ENCODE measurements at regions not wholly inside any gene's neighbourhood (a gene's known extent, or its start where the extent isn't known, plus 50 kb on each side); places are given as distances from the start of the nearest gene placed in this dataset.
"Not testable (repeated sequence)": the region's sequence is repeated elsewhere in the genome, so short reads cannot be mapped to it uniquely, and the experiment has no call there.

DNA sequence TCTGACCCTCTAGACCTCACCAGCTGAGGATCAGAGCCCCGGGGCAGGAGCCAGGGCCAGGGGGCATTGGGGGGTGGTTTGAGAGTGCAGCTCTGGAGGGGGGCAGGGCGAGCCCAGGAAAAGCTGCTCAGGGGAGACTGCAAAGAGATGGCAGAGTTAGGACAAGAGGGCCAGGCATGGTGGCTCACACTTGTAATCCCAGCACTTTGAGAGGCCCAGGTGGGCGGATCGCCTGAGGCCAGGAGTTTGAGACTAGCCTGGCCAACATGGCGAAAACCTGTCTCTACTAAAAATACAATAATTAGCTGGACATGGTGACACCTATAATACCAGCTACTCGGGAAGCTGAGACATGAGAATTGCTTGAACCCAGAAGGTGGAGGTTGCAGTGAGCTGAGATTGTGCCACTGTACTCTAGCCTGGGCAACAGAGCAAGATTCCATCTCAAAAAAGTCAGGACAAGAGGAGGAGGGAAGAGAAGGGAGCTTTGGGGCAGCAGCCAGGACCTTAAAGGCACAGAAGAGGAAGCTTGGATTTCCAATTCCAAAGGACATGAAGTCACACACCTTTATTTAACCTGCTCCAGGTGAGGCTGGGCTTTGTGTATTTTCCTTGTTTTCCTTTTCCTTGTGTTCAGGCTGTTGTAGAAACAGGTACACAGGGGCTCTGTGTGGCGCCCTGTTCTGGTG is 180.5 kb upstream of the OSBPL11 start:
- in situ Hi-C loops (cut with HindIII; ENCODE audit: low pct_ligation_motif_present, low pct_unique_long_range_greater_than_20kb, low sequenced_read_pairs); DNase-seq: not testable (repeated sequence)

DNA sequence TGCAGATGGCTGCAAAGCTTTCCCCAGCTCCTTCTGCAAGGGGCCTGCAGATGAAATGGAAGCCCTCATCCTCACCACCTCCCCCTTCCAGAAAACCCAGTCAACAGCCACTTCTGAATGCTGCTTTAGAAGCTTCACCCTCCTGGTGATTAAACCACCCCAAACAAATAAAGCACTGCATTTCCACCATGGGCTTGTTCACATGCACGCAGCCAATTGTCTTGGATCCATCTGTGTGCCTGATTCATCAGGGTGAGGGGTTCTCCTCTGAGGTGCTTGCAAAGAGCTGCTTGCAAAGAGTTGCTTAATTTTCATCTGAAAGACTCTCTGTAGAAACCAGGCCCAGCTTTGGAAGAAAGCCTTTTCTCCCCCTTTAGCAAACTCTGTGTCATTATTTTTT is 184.0 kb upstream of the OSBPL11 start:
- DNase-seq; in situ Hi-C loops (cut with HindIII; ENCODE audit: low pct_ligation_motif_present, low pct_unique_long_range_greater_than_20kb, low sequenced_read_pairs): not testable (repeated sequence)

DNA sequence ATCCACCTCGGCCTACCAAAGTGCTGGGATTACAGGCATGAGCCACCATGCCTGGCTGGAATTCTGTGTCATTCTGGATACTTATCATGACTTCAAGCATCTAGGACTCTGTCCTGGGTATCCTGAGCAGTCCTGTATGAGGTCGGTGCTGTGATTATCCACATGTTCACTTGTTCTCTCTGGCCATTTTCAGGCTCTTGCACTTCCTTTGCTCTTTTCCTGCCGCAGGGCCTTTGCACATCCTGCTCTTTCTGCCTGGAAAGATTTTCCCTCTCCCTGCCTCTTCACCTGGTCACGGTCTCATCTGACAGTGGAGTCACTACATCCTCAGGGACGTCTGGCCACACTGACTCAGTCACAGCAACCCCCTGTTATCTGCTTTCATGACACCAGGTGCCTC is 184.6 kb upstream of the OSBPL11 start:
- DNase-seq; in situ Hi-C loops (cut with HindIII; ENCODE audit: low pct_ligation_motif_present, low pct_unique_long_range_greater_than_20kb, low sequenced_read_pairs): not testable (repeated sequence)

DNA sequence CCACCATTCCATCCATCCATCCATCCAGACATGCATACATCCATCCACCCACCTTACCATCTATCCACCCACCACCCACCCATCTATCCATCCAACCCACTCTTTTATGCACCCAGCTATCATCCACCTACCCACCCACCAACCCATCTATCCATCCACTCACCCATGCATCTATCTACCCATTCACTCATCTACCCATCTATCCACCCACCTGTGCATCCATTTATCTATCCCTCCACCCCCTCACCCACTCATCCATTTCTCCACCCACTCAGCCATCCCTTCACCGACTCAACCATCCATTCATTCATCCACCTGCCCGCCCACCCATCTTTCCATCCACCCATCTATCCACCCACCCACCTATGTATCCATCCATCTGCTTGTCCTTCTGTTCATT is 186.4 kb upstream of the OSBPL11 start:
- DNase-seq; in situ Hi-C loops (cut with HindIII; ENCODE audit: low pct_ligation_motif_present, low pct_unique_long_range_greater_than_20kb, low sequenced_read_pairs): not testable (repeated sequence)

DNA sequence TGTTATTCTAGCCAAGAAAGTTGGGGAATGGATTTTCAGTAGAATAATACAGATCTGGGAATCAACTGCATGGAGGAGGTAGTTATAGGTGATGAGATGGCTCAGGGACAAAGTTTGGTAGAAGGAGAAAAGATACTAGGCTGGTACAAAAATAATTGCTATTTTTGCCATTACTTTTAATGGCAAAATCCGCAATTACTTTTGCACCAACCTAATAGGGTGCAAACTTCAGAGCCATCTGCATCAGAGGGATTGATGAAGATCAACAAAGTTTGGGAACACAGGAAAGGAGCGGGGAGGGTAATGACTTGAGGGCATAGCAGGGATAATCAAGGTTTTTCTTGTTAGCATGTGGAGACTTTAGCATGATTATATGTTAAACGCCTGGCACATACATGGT is 178.7 kb upstream of the ROPN1B start:
- in situ Hi-C loops (cut with HindIII; ENCODE audit: low pct_ligation_motif_present, low pct_unique_long_range_greater_than_20kb, low sequenced_read_pairs); DNase-seq: not testable (repeated sequence)

DNA sequence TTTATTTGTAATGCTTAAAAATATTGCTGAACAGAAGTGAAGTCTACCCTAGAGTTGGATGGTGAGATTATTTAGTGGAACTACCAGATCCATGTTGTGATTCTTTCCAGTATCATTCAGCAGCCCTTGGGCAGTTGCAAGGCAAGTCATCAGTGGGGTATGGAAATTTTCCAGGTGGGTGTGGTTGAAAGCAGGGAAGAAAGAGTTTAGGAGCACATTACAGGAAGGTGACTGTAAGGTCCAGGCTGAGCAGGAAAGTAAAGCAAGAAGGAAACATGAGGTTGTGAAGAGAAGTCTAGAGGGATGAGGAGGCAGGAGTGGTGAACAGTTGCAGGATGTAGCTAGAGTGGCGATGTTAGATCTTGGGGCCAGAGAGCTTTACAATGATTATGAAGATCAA is 178.0 kb upstream of the ROPN1B start:
- in situ Hi-C loops (cut with HindIII; ENCODE audit: low pct_ligation_motif_present, low pct_unique_long_range_greater_than_20kb, low sequenced_read_pairs); DNase-seq: not testable (repeated sequence)

DNA sequence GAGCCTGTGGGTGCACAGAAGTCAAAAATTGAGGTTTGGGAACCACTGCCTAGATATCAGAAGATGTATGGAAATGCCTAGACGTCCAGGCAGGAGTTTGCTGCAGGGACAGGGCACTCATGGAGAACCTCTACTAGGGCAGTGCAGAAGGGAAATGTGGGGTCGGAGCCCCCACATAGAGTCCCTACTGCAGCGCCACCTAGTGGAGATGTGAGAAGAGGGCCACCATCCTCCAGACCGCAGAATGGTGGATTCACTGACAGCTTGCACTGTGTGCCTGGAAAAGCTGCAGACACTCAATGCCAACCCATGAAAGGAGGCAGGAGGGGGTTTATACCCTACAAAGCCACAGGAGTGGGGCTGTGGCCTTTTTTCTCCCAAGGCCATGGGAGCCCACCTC is 159.0 kb upstream of the ROPN1B start:
- not testable (repeated sequence) for DNase-seq

DNA sequence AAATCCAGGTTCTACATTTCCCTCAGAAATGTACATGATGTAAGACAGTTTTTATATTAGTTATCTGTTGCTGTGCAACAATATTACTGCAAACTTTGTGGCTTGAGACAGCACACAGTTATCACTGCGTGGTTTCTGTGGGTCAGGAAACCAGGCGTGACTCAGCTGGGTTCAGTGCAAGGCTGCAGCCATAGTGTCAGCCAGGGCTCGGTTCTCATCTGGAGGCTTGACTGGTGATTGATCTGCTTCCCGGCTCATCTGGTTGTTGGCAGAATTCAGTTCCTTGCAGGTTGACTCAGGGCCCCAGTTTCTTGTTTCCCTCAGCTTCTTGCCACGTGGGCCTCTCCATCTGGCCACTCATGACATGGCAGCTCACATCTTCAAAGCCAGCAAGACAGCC is 146.8 kb upstream of the ROPN1B start:
- DNase-seq; in situ Hi-C loops (cut with HindIII; ENCODE audit: low pct_ligation_motif_present, low pct_unique_long_range_greater_than_20kb, low sequenced_read_pairs): not testable (repeated sequence)

More for the DNA sequence above, 159.0 kb upstream of the ROPN1B start:
- in situ Hi-C loops (cut with HindIII; ENCODE audit: low pct_ligation_motif_present, low pct_unique_long_range_greater_than_20kb, low sequenced_read_pairs) = not testable (repeated sequence)

DNA sequence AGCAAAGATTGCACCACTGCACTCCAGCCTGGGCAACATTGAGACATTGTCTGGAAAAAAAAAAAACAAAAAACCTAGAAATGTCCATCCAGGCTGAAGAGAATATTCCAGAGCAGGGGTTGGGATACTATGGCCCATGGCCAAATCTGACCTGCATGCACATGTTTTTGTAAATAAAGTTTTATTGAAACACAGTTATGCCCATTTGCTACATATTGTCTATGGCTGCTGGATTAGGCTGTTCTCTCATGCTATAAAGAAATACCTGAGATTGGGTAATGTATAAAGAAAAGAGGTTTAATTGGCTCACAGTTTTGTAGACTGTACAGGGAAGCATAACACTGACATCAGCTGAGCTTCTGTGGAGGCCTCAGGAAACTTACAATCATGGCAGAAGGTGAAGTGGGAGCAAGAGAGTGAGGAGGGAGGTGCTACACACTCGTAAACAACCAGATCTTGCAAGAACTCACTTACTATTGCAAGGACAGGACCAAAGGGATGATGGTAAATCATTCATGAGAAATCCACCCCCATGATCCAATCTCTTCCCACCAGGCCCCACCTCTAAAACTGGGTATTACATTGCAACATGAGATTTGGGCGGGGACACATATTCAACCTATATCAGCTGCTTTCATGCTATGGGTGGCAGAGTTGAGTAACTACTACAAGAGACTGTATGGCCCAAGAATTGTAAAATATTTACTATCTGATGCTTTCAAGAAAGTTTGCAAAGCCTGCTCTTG is 137.8 kb upstream of the ROPN1B start:
- DNase-seq; in situ Hi-C loops (cut with HindIII; ENCODE audit: low pct_ligation_motif_present, low pct_unique_long_range_greater_than_20kb, low sequenced_read_pairs): not testable (repeated sequence)

DNA sequence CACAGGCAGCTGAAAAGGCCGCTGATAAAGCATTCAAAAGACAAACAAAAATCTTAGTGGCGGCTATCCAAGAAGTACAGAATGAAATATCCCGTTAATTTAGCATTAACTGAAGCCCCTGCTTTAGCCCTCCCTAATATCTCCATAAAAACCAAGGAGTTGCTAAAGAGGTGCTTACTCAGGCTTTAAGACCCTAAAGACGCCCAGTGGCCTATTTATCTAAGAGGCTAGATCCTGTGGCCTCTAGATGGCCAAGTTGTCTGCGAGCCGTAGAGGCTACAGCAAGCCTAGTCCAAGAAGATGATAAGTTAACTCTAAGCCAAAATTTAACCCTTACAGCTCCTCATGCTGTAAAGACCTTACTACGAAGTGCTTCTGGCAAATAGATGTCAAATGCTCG is 133.4 kb upstream of the ROPN1B start:
- DNase-seq; in situ Hi-C loops (cut with HindIII; ENCODE audit: low pct_ligation_motif_present, low pct_unique_long_range_greater_than_20kb, low sequenced_read_pairs): not testable (repeated sequence)

DNA sequence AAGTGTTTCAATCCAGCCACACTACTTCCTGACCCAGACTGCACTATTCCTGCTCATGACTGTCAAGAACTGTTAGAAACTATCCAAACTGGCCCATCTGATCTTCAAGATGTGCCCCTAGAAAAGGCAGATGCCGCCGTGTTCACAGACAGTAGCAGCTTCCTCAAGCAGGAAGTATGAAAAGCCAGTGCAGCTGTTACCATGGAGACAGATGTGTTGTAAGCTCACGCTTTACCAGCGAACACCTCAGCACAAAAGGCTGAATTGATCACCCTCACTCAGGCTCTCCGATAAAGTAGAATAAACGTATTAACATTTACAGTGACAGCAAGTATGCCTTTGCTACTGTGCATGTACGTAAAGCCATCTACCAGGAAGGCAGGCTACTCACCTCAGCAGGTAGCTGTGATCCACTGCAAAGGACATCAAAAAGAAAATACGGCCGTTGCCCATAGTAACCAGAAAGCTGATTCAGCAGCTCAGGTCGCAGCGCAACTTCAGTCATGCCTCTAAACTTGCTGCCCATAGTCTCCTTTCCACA is 132.9 kb upstream of the ROPN1B start:
- DNase-seq; in situ Hi-C loops (cut with HindIII; ENCODE audit: low pct_ligation_motif_present, low pct_unique_long_range_greater_than_20kb, low sequenced_read_pairs): not testable (repeated sequence)

DNA sequence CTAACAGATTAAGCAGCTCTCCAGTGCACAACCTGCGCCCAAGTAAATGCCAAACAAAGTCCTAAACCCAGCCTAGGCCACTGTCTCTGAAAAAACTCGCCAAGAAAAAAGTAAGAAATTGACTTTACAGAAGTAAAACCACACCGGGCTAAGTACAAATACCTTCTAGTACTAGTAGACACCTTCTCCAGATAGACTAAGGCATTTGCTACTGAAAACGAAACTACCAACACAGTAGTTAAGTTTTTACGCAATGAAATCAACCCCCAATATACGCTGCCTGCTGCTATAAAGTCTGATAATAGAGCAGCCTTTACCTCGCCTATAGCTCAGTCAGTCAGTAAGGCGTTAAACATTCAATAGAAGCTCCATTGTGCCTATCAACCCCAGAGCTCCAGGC is 132.2 kb upstream of the ROPN1B start:
- DNase-seq; in situ Hi-C loops (cut with HindIII; ENCODE audit: low pct_ligation_motif_present, low pct_unique_long_range_greater_than_20kb, low sequenced_read_pairs): not testable (repeated sequence)

DNA sequence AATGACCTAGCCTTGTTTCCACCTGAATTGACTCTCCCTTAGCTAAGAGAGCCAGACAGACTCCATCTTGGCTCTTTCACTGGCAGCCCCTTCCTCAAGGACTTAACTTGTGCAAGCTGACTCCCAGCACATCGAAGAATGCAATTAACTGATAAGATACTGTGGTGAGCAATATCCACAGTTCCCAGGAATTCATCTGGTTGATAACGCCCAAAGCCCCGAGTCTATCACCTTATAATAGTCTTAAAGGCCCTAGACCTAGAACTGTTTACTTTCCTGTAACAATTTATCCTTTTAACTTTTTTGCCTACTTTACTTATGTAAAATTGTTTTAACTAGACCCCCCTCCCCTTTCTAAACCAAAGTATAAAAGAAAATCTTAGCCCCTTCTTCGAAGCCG is 130.1 kb upstream of the ROPN1B start:
- DNase-seq; in situ Hi-C loops (cut with HindIII; ENCODE audit: low pct_ligation_motif_present, low pct_unique_long_range_greater_than_20kb, low sequenced_read_pairs): not testable (repeated sequence)

DNA sequence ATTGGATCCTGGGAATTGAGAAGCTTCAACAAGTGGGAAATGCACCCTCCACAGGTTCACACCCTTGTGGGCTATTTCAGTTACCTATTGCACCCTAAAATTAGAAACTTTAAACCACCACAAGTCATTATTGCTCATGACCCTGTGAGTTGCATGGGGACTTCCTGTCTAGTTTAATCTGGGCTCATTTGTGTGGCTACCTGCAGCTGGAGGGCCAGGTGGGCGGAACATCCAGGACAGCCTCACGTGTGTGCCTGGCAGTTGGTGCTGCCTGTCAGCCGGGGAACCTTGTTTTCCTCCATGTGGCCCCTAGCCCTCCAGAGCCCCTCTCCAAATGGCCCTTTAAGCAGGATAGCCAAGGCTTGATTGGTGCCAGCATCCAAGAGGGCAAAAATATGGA is 128.5 kb upstream of the ROPN1B start:
- in situ Hi-C loops (cut with HindIII; ENCODE audit: low pct_ligation_motif_present, low pct_unique_long_range_greater_than_20kb, low sequenced_read_pairs); DNase-seq: not testable (repeated sequence)

DNA sequence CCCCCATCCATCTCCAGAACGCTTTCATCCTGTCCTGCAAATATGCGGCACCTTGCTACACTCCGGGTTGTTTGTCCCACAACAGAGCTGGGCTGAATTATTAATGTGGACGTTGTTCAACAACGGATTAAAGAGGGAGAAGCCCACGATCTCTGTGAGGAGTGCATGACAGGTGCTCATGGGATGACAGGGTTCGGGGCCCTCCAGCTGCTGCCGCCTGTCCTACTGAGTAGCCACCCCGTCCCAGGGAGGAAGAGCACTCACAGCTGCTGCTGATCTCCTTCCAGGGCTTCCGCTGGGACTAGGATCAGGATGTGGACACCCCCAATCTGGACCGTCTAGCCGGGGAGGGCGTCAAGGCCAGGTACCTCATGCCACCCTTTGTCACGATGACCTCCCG is 121.0 kb upstream of the ROPN1B start:
- in situ Hi-C loops (cut with HindIII; ENCODE audit: low pct_ligation_motif_present, low pct_unique_long_range_greater_than_20kb, low sequenced_read_pairs); DNase-seq: not testable (repeated sequence)

DNA sequence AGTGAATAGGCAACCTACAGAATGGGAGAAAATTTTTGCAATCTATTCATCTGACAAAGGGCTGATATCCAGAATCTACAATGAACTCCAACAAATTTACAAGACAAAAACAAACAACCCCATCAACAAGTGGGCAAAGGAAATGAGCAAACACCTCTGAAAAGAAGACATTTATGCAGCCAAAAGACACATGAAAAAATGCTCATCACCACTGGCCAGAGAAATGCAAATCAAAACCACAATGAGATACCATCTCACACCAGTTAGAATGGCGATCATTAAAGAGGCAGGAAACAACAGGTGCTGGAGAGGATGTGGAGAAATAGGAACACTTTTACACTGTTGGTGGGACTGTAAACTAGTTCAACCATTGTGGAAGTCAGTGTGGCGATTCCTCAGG is 114.0 kb upstream of the ROPN1B start:
- in situ Hi-C loops (cut with HindIII; ENCODE audit: low pct_ligation_motif_present, low pct_unique_long_range_greater_than_20kb, low sequenced_read_pairs); DNase-seq: not testable (repeated sequence)

DNA sequence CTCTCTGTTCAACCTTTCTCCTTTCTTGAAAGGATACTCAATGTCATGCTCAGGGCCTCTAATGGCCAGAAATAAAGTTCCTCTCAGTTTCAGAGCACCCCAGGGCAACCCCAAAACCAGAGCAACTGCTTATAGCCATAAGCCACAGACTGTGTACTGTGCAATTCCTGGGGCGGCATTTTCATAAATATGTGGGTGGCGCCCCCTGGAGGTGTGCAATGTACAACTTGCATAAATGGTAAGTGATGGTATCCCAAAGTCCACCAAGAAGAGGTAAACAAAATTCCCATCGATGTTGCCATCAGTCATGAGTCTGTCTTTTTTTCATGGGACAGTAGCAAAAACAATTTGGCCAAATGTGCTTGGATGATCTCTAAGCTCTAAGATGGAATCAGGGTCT is 108.4 kb upstream of the ROPN1B start:
- DNase-seq = not testable (repeated sequence)

DNA sequence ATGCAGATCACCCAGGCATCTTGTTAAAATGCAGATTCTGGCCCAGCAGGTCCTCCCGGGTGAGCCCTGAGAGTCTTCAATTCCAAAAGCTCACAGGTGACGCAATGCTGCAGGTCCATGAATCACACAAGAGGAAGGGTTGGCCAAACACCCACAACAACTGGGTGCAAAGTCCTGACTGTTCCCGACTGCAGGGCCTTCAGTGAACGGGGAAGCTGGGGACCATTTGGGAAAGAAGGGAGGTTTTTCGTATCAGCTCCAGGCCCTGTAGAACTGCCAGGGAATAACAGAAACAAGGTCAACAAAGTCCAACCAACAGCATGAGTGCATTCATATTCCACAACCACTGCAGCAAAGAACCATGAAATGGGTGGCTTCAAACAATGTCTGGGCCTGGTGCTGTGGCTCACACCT is 106.1 kb upstream of the ROPN1B start:
- DNase-seq; in situ Hi-C loops (cut with HindIII; ENCODE audit: low pct_ligation_motif_present, low pct_unique_long_range_greater_than_20kb, low sequenced_read_pairs): not testable (repeated sequence)

More for the DNA sequence above, 108.4 kb upstream of the ROPN1B start:
- in situ Hi-C loops (cut with HindIII; ENCODE audit: low pct_ligation_motif_present, low pct_unique_long_range_greater_than_20kb, low sequenced_read_pairs) = not testable (repeated sequence)

DNA sequence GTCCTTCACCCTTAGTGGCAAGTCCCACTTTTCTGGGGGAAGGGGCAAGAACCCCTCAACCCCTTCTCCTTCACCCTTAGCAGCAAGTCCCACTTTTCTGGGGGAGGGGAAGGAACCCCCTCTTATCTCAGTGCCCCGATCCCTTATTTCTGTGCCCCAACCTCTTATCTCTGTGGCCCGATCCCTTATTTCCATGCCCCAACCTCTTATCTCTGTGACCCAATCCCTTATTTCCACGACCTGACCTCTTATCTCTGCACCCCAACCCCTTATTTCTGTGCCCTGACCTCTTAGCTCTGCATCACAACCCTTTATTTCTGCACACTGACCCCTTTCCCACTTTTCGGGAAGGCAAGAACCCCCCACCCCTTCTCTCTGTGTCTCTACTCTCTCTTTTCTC is 104.4 kb upstream of the ROPN1B start:
- DNase-seq; in situ Hi-C loops (cut with HindIII; ENCODE audit: low pct_ligation_motif_present, low pct_unique_long_range_greater_than_20kb, low sequenced_read_pairs): not testable (repeated sequence)

Data from ACHN (cell line).